NCI-H2029 (cell line): ENCODE measurements at regions not wholly inside any gene's neighbourhood (a gene's known extent, or its start where the extent isn't known, plus 50 kb on each side); places are given as distances from the start of the nearest gene placed in this dataset.

Source experiments
- DNase-seq: peaks from one replicate; lab custom pipeline; 2025; lab: John Stamatoyannopoulos, UW

DNA sequence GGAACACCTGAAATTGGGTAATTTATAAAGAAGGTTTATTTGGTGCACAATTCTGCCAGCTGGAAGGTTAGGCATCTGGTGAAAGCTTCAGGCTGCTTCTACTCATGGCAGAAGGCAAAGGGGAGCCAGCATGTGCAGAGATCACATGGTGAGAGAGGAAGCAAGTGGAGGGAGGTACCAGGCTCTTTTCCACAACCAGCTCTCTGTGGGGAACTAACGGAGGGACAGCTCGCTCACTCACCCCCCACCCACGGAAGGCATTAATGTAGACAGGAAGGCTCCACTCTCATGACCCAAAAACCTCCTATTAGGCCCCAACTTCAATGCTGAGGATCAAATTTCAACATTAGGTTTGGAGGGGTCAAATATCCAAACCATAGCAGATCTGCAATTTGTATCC lies 75.6 kb upstream of the ARHGAP32 start:
- DNase-seq, result no peak

DNA sequence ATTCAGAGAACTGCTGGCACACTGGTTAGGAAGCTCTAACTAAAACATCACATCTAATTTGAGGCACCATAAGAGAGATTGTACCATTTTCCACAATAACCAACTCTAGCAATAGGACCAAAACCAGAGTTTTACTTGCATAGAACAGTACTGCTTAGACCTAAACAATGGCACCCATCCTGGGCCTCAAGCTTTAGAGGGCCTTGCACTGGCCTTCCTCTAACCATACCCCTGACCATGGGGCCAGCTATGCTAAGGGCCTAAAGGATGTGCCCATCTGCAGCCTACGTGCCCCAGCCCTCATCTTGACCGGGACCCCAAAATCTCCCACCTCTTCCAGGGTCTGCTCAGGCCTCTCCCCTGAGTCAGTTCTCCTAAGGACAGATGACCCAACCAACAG lies 74.4 kb upstream of the ARHGAP32 start:
- DNase-seq, result no peak

DNA sequence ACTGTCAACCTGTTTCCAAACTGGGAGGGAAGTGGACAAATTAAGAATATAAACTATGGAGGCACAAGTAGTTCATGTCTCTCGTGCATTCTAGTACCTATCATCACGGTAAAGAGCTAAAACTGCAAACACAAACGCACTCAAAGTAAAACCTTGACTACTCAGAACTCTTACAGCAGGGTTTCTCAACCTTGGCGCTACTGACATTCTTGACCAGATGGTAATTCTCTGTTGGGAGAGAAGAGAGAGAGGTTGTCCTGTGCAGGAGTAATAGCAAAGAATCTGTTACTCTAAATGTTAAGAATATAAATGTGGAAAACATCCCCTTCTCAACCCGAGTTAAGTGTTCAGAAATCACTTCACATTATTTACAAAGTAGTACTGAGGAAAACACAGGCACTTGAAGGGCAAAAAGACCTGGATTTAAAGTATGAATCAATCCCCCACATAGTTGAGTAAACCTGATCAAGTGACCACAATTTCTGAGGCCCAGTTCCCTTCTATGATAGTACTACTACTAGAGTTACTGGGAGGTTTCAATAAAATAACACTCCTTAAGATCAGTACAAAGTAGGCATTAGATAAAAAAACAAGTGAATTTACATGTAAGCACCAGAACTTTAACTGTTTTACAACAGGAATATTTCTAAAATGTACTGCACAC lies 73.1 kb upstream of the ARHGAP32 start:
- no peak for DNase-seq

DNA sequence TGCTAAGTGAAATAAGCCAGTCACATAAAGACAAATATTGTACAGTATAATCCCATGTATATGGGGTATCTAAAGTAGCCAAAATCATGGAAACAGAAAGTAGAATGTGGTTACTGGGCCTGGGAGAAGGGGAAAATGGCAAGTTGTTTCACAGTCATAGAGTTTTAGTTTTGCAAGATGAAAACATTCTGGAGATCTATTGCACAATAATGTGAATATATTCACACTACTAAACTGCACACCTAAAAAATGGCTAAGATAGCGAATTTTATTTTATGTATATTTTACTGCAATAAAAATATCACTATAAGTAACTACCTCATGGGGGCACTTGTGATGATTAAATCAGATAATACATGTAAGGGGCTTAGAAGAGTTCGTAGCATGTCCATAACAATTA lies 72.0 kb upstream of the ARHGAP32 start:
- DNase-seq, result no peak

DNA sequence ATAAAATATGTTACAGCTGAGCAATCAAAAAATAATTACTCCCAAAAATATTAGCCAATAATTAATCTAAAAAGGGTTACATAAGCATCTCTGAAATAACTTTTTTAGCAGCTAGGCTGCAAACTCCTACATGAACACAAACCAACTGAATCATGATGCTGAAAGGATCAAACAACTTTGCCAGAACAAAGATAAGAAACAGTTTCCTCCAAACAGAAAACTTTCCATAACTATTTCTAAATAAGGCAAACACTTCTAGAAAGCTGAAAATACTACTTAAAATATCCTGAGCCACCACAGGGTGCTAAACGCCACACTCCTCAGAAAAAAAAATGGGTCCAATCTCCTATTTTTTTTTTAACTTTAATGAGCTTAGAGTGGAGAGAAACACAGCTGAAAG lies 68.6 kb upstream of the ARHGAP32 start:
- DNase-seq, result no peak

DNA sequence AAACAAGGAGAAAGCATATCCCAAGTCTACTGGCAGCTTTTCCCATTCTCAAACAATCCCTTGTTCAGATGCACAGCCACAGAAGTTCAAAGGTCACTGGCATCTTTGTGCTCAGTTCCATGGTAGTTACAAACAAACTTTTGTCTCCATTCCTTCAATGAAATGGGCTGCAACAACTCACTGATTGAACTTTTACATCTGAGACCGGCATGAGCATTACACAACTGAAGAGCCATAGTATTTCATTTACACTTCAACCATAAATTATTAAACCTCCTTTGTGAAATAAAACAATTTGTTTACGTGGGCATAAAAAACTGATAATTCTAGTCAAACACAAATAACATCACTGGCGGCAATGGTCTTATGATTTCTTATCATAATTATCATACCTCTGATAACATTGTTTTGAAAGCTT lies 67.8 kb upstream of the ARHGAP32 start:
- no peak for DNase-seq

DNA sequence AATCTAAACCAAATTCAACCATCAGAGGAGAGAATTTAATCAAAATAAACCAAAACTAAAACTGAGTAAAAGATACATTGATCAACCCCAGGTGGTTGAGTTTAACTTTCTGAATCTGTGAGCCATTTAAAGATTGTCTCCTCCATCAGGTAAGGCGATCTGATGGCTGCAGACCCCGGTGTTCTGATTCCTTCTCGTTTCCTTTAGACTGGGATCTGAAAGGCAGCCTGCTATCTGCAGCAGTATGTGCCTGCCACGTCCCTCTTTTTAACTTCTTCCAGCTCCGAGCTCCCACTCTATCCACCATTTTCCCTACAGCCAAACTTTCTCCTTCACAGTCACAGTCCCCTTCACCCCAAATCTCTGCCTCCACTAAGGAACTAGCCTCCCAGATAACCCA lies 66.1 kb upstream of the ARHGAP32 start:
- DNase-seq, result no peak

DNA sequence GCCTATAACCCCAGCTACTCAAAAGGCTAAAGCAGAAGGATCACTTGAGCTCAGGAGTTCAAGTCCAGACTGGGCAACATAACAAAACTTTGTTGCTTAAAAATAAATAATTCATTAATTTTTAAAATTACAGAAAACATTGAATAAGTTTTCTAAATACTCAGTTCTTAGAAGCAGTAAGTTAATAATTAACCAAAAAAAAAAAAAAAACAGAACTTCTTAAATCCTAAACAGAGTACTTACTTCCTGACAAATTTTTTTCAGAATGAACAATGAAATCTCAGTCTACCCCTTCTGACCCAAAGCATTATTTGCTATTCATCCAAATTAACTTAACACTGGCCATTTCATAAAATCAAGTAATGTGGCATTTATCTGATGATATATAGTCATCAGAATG lies 65.4 kb upstream of the ARHGAP32 start:
- DNase-seq, result no peak

DNA sequence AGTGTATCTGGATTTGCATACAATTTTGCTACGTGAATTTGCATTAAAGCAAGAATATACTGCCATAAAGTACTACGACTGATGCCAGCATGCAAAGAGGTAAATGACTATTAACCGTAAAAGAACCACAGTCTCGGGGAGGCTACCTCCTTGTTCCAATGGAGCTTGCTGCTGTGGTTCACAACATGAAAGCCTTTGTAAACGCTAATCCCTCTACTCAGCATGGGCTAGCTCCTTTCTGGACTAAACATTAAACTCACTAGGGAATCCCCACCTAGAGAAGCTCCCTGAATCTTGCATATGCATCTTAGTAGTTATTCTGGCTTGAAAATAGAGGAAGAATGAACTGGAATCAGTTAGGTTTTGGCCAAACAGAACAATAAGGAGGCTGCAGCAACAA lies 60.5 kb upstream of the ARHGAP32 start:
- no peak for DNase-seq

DNA sequence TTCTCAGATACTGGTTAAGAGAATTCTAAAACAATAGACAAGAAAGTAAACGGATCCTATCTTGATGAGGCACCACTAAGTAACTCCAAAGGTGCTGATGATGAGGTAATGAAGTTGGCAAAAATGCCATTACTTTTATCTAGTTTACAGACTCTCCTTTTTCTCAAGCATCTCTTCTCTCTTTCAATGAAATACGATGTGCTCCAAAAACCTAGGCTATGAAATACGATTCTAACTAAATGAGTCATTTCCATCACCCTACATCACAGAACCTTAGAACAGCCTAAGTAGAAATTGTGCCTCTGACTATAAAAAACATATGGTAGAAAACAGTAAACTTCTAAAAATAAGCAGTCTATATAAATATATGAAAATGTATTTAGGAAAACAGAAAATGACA lies 58.9 kb upstream of the ARHGAP32 start:
- DNase-seq, result no peak

DNA sequence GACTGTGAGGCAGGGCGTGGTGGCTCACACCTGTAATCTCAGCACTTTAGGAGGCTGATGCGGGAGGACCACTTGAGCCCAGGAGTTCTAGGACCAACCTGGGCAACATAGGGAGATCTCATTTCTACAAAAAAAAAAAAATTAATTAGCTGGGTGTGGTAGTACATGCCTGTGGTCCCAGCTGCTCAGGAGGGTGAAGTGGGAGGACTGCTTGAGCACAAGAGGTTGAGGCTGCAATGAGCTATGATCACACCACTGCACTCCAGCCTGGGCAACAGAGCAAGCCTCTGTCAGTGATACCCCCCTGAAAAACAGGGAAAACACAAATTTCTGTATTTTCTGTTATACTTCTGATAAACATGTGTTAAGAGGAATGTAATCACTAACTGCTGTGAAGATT lies 57.8 kb upstream of the ARHGAP32 start:
- no peak for DNase-seq

DNA sequence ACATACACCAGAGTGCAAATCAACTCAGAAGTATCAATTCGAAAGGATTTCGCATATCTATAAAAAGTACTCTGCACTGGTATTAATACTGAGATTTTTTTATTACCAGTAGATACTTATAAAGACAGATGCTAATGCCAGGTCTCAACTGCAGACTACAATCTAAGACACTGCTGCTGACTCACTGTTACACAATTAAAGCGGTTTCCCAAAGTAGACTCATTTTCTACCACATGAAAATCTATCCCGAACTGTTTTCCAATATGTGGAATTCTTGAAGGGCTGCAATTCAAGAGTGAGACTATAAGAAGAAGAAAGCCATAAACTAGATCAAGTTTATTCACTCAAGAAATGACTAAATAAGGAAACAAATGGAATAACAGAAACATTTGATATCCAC lies 57.2 kb upstream of the ARHGAP32 start:
- no peak for DNase-seq

DNA sequence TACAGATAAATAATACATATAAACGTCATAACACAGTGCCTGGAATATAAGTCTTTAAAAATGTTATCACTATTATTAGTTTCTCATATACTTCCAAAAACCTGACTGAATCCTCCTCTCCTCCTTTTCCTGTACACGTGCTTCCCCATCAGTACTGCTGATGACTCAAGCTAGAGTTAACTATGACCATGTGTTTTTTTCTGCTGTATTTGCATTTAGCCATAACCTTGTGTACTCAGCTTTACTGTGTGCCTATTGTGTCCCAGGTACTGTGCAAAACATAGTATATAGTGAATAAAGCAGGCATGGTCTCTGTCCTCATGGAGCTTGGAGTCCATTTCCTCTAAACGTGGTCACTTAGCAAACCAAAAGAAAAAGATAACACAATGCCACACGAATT lies 56.5 kb upstream of the ARHGAP32 start:
- DNase-seq, result no peak

DNA sequence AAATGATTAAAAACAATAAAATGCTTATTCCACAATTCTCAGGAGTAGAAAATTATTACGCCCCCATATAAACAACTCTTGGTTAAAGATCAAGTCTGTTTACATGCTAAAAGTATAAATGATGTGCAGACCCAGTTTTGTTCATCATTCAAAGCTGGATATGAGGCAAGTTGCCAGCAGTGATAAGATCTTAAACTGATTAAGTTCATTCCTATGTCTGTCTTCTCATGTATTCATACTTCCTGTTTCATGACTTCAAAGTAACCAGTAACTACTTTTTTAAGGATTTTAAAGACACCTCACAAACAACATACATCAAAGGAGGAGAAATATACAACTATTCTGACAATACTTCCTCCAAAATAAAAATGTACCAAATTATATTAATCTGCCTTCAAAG lies 55.0 kb upstream of the ARHGAP32 start:
- no peak for DNase-seq

DNA sequence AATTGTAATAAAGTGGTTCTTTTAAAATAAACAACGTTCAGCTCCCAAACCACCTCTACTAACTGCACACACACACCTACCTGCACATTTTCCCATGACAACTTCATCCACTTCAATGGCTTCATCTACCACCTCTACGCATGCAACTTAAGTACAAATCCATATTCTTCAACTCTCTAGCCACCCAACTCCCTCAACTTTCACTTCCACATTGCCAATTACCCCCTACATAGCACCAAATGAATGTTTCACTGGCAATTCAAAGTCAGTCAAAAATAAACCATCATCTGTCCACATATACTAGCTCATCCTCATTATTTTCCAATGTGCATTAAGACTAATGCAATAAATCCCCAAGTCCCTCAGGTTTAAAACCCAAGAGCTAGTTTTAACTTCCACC lies 50.7 kb upstream of the ARHGAP32 start:
- no peak for DNase-seq
